Esophagus muscularis mucosa (tissue), 4 donors: ENCODE measurements at regions not wholly inside any gene's neighbourhood (a gene's known extent, or its start where the extent isn't known, plus 50 kb on each side); places are given as distances from the start of the nearest gene placed in this dataset.

Experiments used
- DNase-seq: peaks from one replicate; pipeline ENCODE4 v3.0.0-alpha.2; 2017; ENCODE audit errors: extremely low spot score
- H3K27ac ChIP-seq, 4 donors: fragments of 200-600 bp; sonication (generic); replicated peaks in 1 of 4; 1 replicate in 3 of 4; 2 replicates in 1 of 4; pipeline ENCODE4 v1.5.1; 2016 to 2019; ENCODE audit warnings: mild to moderate bottlenecking in 1 of 4
- H3K27me3 ChIP-seq, 4 donors: fragments of 200-600 bp; sonication (generic); one replicate each; pipeline versions ENCODE4 v1.5.1 to v1.6.0; 2016 to 2019
- H3K36me3 ChIP-seq, 4 donors: fragments of 200-600 bp; sonication (generic); one replicate each; pipeline ENCODE4 v1.5.1; 2016 to 2019
- H3K4me1 ChIP-seq, 4 donors: fragments of 200-600 bp; sonication (generic); one replicate each; pipeline ENCODE4 v1.5.1; 2016 to 2019
- H3K4me3 ChIP-seq, 4 donors: fragments of 200-600 bp; sonication (generic); 1 replicate in 2 of 4; 2 replicates in 2 of 4; pipeline ENCODE4 v1.5.1; 2016 to 2019; ENCODE audit warnings: mild to moderate bottlenecking in 4 of 4, moderate library complexity in 1 of 4
- H3K9me3 ChIP-seq, 4 donors: fragments of 200-600 bp; sonication (generic); 1 replicate in 3 of 4; 2 replicates in 1 of 4; pipeline ENCODE4 v1.5.1; 2016 to 2019
- EP300 ChIP-seq: sonication (generic); formaldehyde crosslinking; IDR thresholded peaks from one replicate; pipeline ENCODE4 v1.6.1; 2017; ENCODE audit warnings: antibody characterized with exemption
- POLR2A ChIP-seq: fragments of 450-650 bp; IDR thresholded peaks from one replicate; pipeline ENCODE4 v1.6.1; 2017; ENCODE audit warnings: antibody characterized with exemption, moderate library complexity, mild to moderate bottlenecking, low read depth
- POLR2AphosphoS5 ChIP-seq, 2 donors: sonication (generic); formaldehyde crosslinking; IDR thresholded peaks; one replicate each; pipeline ENCODE4 v1.6.1; 2017; ENCODE audit warnings: antibody characterized with exemption in 2 of 2
- WGBS: methylation state at CpG from one replicate; pipeline ENCODE4 v1.1.5; 2018; 5-methylcytosine and 5-hydroxymethylcytosine counted together
- intact Hi-C: fragments of 100-400 bp; cut with DNase I; formaldehyde crosslinking; loops from one replicate; pipeline ENCODE4 v1.15.1; 2023
- TF ChIP-seq, protein P1 (sequence below), 3 experiments: fragments of 200-600 bp in 2 of 3; fragments of 450-650 bp in 1 of 3; sonication (generic) in 2 of 3; IDR thresholded peaks; one replicate each; pipeline ENCODE4 v1.5.1; 2017 to 2019; ENCODE audit warnings: antibody characterized with exemption in 3 of 3, mild to moderate bottlenecking in 2 of 3, moderate library complexity in 1 of 3

DNA sequence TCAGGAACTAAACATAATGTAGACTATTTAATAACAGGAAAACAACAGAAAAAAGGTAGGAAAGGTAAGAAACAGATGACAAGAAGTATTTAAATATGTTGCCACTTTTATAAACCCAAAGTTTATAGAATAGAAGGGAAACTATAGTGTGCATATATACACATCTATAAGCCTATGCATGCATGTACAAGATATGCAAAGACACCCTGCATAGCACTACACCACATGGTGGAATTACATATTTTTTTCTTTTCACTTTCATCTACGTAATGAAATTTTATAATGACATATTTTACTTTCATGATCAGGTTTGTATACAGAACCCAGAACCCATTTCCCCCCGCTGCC is 136.8 kb downstream of the MEX3B start:
- Histone ChIP-seq H3K4me1 (peaks cover 35 to 48% (median 41%) of the 10 kb centered on the region in 4 donors), H3K36me3 (no peaks in the 10 kb centered on the region), H3K4me3 (no peak overlapping the region), H3K27ac (peak overlapping the region in 2 of 4 donors; percentile 38 to 55), H3K27me3 (no peaks in the 10 kb centered on the region), H3K9me3 (no peaks in the 10 kb centered on the region)
- TF ChIP-seq POLR2AphosphoS5 (IDR thresholded peaks at IDR 0.05) (no peak), POLR2A (no peak), EP300 (no peak)
- TF ChIP-seq, protein P1, sequence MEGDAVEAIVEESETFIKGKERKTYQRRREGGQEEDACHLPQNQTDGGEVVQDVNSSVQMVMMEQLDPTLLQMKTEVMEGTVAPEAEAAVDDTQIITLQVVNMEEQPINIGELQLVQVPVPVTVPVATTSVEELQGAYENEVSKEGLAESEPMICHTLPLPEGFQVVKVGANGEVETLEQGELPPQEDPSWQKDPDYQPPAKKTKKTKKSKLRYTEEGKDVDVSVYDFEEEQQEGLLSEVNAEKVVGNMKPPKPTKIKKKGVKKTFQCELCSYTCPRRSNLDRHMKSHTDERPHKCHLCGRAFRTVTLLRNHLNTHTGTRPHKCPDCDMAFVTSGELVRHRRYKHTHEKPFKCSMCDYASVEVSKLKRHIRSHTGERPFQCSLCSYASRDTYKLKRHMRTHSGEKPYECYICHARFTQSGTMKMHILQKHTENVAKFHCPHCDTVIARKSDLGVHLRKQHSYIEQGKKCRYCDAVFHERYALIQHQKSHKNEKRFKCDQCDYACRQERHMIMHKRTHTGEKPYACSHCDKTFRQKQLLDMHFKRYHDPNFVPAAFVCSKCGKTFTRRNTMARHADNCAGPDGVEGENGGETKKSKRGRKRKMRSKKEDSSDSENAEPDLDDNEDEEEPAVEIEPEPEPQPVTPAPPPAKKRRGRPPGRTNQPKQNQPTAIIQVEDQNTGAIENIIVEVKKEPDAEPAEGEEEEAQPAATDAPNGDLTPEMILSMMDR (IDR thresholded peaks at IDR 0.05), result no peak
- intact Hi-C loops, result no loop called here
- no peak for DNase-seq
- WGBS, result 35% methylated on average over 2 of the region's 2 CpGs

DNA sequence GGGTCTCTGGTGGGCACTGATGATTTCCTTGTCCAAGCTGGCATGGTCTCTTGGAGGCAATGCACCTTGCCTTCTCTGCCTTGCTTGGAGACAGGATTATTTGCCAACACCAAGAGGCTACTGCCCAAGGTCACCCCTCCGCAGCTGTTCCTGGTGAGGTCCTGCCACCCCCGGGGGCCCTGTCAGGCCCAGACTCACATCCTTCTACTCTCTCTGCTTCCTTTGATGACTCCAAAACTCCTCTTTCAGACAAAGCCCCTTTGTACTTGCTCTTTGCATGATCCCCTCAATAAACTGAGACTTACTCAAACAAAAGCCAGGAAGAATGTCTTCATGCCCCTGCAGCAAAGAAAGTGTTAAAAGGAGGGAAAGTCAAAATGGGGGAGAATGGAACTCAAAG is 137.7 kb downstream of the MEX3B start:
- Histone ChIP-seq H3K36me3 (no peaks in the 10 kb centered on the region), H3K4me3 (no peak overlapping the region), H3K9me3 (no peaks in the 10 kb centered on the region), H3K4me1 (peaks cover 35 to 43% (median 39%) of the 10 kb centered on the region in 4 donors), H3K27me3 (no peaks in the 10 kb centered on the region), H3K27ac (no peak overlapping the region)
- DNase-seq, result peak; percentile 60
- TF ChIP-seq POLR2AphosphoS5 (IDR thresholded peaks at IDR 0.05) (no peak), EP300 (no peak), POLR2A (no peak)
- TF ChIP-seq, protein P1 (IDR thresholded peaks at IDR 0.05), result no peak
- intact Hi-C loops, result no loop called here
- WGBS, result 71% methylated on average over 2 of the region's 2 CpGs

DNA sequence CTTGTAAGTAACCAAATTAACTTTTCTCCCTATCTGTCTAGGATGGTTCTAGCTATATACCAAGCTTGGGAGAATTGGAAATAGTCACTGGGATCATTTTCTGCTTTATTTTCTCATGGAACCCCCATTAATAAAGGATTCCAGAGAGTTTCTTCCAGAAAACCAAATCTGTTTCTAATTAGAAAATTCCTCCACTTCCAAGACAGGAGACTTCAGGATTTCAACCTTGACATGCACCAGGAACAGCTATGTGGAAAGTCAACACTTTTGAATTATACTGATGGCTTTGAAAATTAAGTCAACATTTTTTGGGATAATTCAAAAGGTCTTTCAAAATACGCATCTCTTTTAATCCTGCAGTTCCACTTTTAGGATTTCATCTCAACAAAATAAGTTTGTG is 138.3 kb downstream of the MEX3B start:
- TF ChIP-seq, protein P1 (IDR thresholded peaks at IDR 0.05), result no peak
- no peak for TF ChIP-seq POLR2A
- TF ChIP-seq EP300, result no peak
- no peak for TF ChIP-seq POLR2AphosphoS5 (IDR thresholded peaks at IDR 0.05)
- DNase-seq, result no peak
- H3K4me1 ChIP-seq, result peaks cover 31 to 39% (median 38%) of the 10 kb centered on the region in 4 donors
- intact Hi-C loops, result no loop called here
- H3K27me3 ChIP-seq, result no peaks in the 10 kb centered on the region
- H3K9me3 ChIP-seq, result no peaks in the 10 kb centered on the region
- 85% methylated on average over 1 of the region's 1 CpG for WGBS
- H3K4me3 ChIP-seq, result no peak overlapping the region
- H3K36me3 ChIP-seq, result no peaks in the 10 kb centered on the region
- H3K27ac ChIP-seq, result no peak overlapping the region

DNA sequence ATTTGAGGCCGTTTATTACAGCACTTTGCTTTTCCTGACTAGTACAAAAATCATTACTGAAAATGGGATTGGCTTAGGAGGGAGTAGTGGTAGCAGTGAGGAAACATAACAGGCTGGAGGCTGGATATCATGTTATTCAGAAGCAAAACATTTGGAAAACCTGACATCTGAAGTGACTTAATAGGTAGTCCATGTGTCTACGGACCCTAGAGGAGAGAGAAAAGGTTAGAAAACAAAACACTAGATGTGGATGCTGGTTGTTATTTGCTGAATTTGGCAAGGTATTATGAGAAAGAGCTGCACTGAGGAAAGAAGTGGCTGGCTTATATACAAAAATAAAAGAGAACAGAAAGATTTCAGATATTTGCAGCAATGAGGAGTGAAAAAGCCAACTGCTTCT is 139.9 kb downstream of the MEX3B start:
- Histone ChIP-seq H3K4me3 (no peak overlapping the region), H3K4me1 (peaks cover 19 to 23% (median 23%) of the 10 kb centered on the region in 4 donors), H3K9me3 (no peaks in the 10 kb centered on the region), H3K27me3 (no peaks in the 10 kb centered on the region), H3K36me3 (no peaks in the 10 kb centered on the region), H3K27ac (no peak overlapping the region)
- TF ChIP-seq POLR2AphosphoS5 (IDR thresholded peaks at IDR 0.05) (no peak), EP300 (no peak), POLR2A (no peak)
- TF ChIP-seq, protein P1 (IDR thresholded peaks at IDR 0.05), result no peak
- WGBS, result 75% methylated on average over 2 of the region's 2 CpGs
- DNase-seq, result no peak
- intact Hi-C loops, result no loop called here

DNA sequence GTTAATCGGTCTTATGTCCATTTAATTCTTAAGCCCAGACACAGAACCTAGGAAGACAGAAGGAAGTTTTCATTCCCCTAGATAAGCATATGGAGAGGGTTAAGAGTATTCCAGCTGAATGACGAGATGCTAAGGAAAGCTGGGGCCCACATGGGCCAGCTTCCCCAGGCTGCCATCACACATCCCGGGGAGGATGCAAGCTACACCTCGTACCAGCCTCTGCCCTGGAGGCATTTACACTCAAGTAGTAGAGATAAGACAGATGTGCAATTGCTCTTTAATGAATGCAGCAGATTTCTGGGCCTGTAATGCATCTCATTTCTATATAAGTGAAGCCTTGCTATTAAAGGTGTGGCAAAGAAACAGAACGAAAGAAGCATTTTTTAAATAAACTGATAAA is 144.5 kb downstream of the MEX3B start:
- H3K27me3 ChIP-seq, result no peaks in the 10 kb centered on the region
- TF ChIP-seq EP300 (no peak), POLR2A (no peak), POLR2AphosphoS5 (IDR thresholded peaks at IDR 0.05) (no peak)
- TF ChIP-seq, protein P1 (IDR thresholded peaks at IDR 0.05), result no peak
- DNase-seq, result no peak
- intact Hi-C loops, result no loop called here
- H3K36me3 ChIP-seq, result no peaks in the 10 kb centered on the region
- no peaks in the 10 kb centered on the region for H3K9me3 ChIP-seq
- WGBS, result 74% methylated on average over 5 of the region's 5 CpGs
- peaks cover 0 to 16% (median 11%) of the 10 kb centered on the region in 4 donors for H3K4me1 ChIP-seq
- no peak overlapping the region for H3K27ac ChIP-seq
- no peak overlapping the region for H3K4me3 ChIP-seq
